GM21447 (cell line): ENCODE measurements at regions not wholly inside any gene's neighbourhood (a gene's known extent, or its start where the extent isn't known, plus 50 kb on each side); places are given as distances from the start of the nearest gene placed in this dataset.

Experiments used
- ATAC-seq: cut with Tn5 transposase; IDR thresholded peaks from one replicate; pipeline ENCODE4 v1.9.1; 2021; ENCODE audit not compliant: unreplicated experiment

- ATAC-seq = no peak
Observed at GRCh38 chr18:5091741-5092140, 105.3 kb downstream of the AKAIN1 start.

GRCh38 chr18:5075297-5075696 lies 121.8 kb downstream of the AKAIN1 start:
- ATAC-seq = no peak

GRCh38 chr18:5073026-5073944 lies 123.8 kb downstream of the AKAIN1 start:
- peak; percentile 51 for ATAC-seq

- no peak for ATAC-seq
Observed at GRCh38 chr18:5068851-5069250, 128.2 kb downstream of the AKAIN1 start.

- no peak for ATAC-seq
Observed at GRCh38 chr18:5066380-5066977, 130.6 kb downstream of the AKAIN1 start.

GRCh38 chr18:5065615-5066014 lies 131.4 kb downstream of the AKAIN1 start:
- ATAC-seq = no peak

GRCh38 chr18:5064841-5065370 lies 132.2 kb downstream of the AKAIN1 start:
- ATAC-seq = no peak

GRCh38 chr18:5061785-5062184 lies 135.3 kb downstream of the AKAIN1 start:
- no peak for ATAC-seq

GRCh38 chr18:5060543-5060942 lies 136.5 kb downstream of the AKAIN1 start:
- ATAC-seq = no peak

- ATAC-seq = no peak
Observed at GRCh38 chr18:5059696-5060032, 137.4 kb downstream of the AKAIN1 start.

- peak; percentile 48 for ATAC-seq
Observed at GRCh38 chr18:5058768-5059695, 138.0 kb downstream of the AKAIN1 start.

- peak; percentile 75 for ATAC-seq
Observed at GRCh38 chr18:5057386-5058348, 139.4 kb downstream of the AKAIN1 start.

- no peak for ATAC-seq
Observed at GRCh38 chr18:5052491-5052890, 144.6 kb downstream of the AKAIN1 start.

GRCh38 chr18:5051207-5051606 lies 145.8 kb downstream of the AKAIN1 start:
- no peak for ATAC-seq

GRCh38 chr18:5049124-5049523 lies 147.9 kb downstream of the AKAIN1 start:
- ATAC-seq = no peak

GRCh38 chr18:5040476-5040875 lies 156.6 kb downstream of the AKAIN1 start:
- no peak for ATAC-seq

- ATAC-seq = no peak
Observed at GRCh38 chr18:5036523-5036922, 160.5 kb downstream of the AKAIN1 start.

GRCh38 chr18:5031216-5031615 lies 165.8 kb downstream of the AKAIN1 start:
- no peak for ATAC-seq

GRCh38 chr18:5030636-5031035 lies 166.4 kb downstream of the AKAIN1 start:
- ATAC-seq = no peak

GRCh38 chr18:5029592-5029991 lies 167.5 kb downstream of the AKAIN1 start:
- ATAC-seq = no peak
